Suprapubic skin (tissue), 4 donors: ENCODE measurements at regions not wholly inside any gene's neighbourhood (a gene's known extent, or its start where the extent isn't known, plus 50 kb on each side); places are given as distances from the start of the nearest gene placed in this dataset.

ENCODE experiments used
- CTCF ChIP-seq, 2 donors: fragments of 200-600 bp in 1 of 2; fragments of 450-650 bp in 1 of 2; sonication (generic) in 1 of 2; IDR thresholded peaks; one replicate each; pipeline ENCODE4 v1.5.1; 2016 to 2019; ENCODE audit warnings: antibody characterized with exemption in 2 of 2, mild to moderate bottlenecking in 1 of 2, moderate library complexity in 1 of 2
- EP300 ChIP-seq: sonication (generic); formaldehyde crosslinking; IDR thresholded peaks from one replicate; pipeline ENCODE4 v1.6.1; 2017; ENCODE audit warnings: antibody characterized with exemption
- POLR2A ChIP-seq, 2 donors: fragments of 450-650 bp; IDR thresholded peaks; one replicate each; pipeline ENCODE4 v1.6.1; 2017; ENCODE audit warnings: antibody characterized with exemption in 2 of 2, mild to moderate bottlenecking in 2 of 2, moderate library complexity in 2 of 2
- POLR2AphosphoS5 ChIP-seq, 3 donors: sonication (generic); formaldehyde crosslinking; IDR thresholded peaks; one replicate each; pipeline ENCODE4 v1.6.1; 2017; ENCODE audit warnings: antibody characterized with exemption in 3 of 3

DNA sequence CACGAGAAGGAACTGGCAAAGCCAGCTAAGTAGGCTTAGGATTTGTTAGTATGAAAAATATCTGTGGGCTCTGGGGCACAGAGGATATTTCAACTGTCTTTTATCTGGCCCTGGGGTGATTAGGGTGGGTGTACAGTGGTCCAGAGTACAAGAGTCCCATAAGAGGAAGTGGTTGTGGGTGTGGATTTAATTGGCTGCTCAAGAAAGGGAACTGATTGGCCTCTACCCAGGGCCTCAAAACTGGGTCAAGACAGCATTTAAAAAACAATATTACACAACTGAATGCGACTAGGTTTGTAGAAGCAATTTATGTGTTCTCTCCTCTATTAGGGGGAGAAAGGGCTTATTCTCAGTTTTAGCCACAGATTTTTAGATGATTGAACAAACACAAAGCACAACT, 1353.4 kb upstream of the WWC1 start:
- TF ChIP-seq CTCF (IDR thresholded peaks at IDR 0.05) (no peak), POLR2A (IDR thresholded peaks at IDR 0.05) (no peak), EP300 (no peak), POLR2AphosphoS5 (IDR thresholded peaks at IDR 0.05) (no peak)
